Fibroblast of gingiva (primary cell): ENCODE measurements at regions not wholly inside any gene's neighbourhood (a gene's known extent, or its start where the extent isn't known, plus 50 kb on each side); places are given as distances from the start of the nearest gene placed in this dataset.
A peak's percentile ranks its signal among the peaks of the same experiment; 100 is the strongest.

Experiments used
- DNase-seq: peaks from one replicate; pipeline ENCODE4 v3.0.0-alpha.2; 2011; ENCODE audit warnings: low read depth

GRCh38 chr6:79864421-79864820, 82.9 kb downstream of the ELOVL4 start:
- DNase-seq = no peak

DNA sequence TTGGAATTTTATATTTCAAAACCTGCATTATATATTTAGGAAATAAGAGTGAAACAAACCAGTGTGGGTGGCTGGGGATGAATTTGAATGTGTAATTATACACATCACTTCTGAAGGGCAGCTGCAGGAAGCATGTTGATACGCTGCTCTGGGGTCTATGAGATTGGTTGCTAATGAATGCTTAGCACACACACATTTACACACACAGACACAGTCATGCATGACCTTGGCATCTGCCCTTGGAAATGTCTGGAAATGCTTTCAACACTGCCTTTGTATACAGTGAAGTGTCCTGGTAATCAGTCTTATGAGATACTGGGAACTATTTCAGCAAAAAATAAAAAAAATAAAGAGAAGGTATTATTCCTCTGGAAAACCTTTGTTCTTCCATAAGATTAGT, 83.4 kb downstream of the ELOVL4 start:
- no peak for DNase-seq

DNA sequence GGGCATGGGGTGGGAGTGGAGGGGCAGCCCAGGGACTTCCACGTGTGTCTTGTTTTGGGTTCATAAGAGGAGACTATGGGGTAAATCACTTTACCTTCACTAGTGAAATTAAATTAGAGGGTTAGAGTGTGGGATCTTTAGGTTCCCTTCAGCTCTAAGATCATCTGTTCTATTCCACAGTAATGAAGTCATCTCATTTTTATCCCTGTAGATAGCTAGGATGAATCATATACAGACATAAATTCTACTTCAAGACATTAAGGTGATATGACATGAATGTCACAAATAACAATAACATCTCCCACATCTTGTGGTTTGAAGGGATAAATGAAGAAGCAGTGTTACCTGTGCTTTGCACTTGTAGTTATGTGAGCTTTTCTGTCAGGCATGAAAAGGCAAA, 83.8 kb downstream of the ELOVL4 start:
- DNase-seq = no peak

GRCh38 chr6:79862711-79863110, 84.6 kb downstream of the ELOVL4 start:
- DNase-seq = no peak

- no peak for DNase-seq
Observed at GRCh38 chr6:79862126-79862525, 85.2 kb downstream of the ELOVL4 start.

- DNase-seq = no peak
Observed at GRCh38 chr6:79861023-79861422, 86.3 kb downstream of the ELOVL4 start.

DNA sequence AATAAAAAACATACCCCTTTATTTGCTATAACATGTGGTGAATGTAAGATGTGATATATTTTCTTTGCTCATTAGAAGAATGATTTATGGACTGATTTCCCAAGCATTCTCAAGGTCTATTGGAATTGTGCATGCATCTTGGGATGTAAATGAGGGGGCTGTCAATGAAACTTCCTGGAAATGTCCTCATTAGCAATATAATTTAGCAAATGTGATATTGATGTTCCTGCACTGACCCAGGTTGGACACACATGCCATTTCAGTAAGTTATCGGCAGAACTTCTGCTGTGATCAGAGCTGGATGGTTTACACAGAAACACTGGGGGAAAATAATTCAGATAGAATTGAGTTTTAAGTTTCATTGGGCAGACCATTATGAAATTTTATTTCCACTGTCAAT, 99.9 kb downstream of the ELOVL4 start:
- DNase-seq = no peak

- DNase-seq = no peak
Observed at GRCh38 chr6:79842376-79843040, 104.8 kb downstream of the ELOVL4 start.

DNA sequence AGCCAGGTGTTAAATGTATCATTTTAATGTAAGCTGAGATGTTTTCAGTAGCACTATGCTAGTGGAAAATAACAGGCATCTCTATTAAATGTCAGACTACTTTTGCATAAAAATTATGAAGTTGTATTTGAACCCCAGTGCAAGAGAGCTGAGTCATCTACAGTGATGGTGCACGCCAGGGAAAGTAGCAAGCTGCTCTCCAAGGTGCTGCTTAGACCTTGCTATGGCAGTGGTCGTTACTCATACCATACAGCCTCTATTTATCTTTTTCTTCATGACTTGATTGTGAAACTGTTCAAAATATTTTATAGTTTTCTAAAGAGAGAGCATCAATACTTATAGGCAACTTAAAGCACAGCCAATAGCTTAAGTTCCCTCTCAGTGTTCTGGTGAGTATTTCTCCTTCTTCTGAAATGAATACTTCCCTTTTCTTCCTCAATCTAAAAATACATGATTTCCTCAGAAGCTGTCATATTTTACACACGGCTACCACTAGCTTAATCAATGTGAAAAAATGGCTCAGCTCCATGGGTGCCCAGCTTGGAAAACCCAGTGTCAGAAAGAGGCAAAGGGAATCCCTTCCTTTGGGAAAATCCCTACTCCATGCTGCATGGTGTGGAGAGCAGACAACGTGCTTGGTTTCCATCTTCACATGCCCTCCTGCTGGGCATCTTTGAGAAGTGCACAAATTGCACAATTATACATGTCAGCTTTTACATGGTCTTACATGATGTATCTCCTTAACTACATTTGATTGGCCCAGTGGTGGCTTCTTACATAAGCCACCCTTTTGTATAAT, 105.6 kb downstream of the ELOVL4 start:
- DNase-seq = no peak

DNA sequence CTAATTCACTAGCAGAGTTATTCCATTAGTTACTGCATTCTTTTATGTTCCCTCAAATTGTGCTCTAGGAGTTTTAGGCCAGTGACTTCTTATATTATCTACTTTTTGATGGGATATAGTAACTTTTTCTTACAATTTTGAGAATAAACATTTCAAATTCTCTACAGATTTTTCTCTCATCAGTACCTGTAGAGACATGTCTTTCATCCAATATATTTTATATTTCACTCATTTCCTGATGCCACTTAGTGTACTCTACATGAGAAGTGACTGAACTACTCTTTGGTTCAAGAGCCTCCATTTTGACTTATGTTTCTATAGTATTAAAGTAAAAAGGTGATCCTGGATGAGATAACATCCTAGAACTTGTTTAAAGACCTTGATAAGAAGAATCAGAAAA, 108.5 kb downstream of the ELOVL4 start:
- DNase-seq = no peak

GRCh38 chr6:79833964-79834284, 113.4 kb downstream of the ELOVL4 start:
- DNase-seq = no peak

GRCh38 chr6:79833264-79833963, 113.9 kb downstream of the ELOVL4 start:
- peak; percentile 18 for DNase-seq

- no peak for DNase-seq
Observed at GRCh38 chr6:79832723-79833122, 114.6 kb downstream of the ELOVL4 start.

- DNase-seq = no peak
Observed at GRCh38 chr6:79824202-79824601, 123.2 kb downstream of the ELOVL4 start.

DNA sequence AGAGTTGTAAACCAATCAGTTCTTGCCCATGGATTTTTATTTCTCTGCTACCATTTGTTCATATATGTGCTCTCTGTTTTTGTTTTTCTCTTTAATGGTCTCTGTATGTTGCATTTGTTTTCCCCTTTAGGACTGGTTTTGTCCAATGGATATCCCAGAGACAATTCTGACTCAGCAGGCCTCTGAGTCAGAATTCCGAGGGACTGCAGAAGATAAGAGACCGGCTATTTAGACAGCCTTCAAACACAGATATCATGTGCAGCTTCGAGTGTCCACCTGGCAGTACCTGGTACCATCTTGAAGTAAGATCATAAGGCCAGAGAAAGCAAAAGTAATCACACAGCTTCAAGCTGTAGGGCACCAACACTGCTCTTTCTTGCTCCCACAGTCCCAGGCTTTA, 125.5 kb downstream of the ELOVL4 start:
- no peak for DNase-seq

- DNase-seq = no peak
Observed at GRCh38 chr6:79818471-79818870, 128.9 kb downstream of the ELOVL4 start.

DNA sequence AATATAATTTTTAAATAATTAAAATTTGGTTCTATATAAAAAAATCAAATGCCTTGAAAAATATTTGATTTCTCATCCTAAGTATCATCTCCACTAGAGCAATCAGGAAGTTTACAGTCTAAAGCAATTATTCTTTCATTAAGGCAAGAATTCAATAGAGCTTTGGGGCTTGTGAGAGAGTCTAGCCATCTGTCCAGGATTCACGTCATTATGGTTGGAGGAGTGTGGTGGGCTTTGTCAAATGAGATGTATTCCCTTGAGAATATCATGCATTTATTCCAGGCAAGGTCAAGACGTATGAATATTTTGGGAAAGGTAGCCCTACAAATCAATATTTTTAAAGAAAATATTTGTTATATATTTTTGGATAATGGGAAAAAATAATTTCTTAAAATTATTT, 132.4 kb downstream of the ELOVL4 start:
- no peak for DNase-seq

GRCh38 chr6:79813854-79814709, 133.3 kb downstream of the ELOVL4 start:
- peak; percentile 58 for DNase-seq

DNA sequence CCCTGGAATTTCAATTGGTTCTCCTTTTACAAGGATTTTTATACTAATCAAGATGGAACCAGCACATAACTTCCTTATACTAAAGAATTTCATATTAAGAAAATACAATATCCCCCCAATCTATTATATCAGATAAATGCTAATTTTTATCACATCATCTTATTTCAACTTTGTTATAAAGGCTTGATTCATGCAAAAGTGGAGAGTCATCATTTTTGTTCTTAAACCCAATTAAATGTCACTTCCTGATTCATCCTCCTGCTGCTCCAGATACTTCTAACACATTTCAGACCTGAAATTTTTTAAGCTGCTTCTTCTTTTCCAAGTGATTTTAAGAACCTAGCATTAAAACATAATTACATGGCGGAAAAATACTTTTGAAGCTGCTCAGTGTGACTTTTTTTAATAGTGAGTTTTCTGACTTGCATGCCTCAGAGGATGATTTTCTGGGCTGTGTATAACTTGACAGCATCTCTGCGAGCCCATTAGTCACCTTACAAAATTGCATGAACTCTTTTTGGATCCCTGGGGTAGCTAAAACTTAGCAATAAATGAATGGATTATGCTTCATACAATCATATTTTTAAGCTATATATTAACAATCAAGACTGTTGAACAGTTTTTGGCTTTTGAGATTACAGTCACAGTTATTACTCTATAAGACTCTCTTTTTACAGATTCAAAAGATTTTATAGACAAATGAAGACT, 134.1 kb downstream of the ELOVL4 start:
- DNase-seq = no peak

DNA sequence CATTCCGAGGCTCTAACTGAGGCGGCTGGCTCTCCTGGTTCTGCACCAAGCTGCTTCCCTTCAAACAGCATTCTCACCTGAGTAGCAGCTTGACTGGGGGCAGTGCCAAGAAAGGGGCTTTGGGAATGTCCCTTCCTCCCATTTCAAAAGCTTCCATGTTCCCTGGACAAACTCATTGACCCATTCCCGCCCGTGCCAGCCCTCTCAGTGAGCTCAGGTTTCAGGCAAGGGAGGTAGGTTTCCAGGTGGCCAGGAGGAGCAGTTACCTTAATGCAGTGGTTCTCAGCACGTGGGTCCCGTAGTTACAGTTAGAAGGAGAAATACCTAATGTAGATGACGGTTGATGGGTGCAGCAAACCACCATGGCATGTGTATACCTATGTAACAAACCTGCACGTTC, 135.2 kb downstream of the ELOVL4 start:
- no peak for DNase-seq

DNA sequence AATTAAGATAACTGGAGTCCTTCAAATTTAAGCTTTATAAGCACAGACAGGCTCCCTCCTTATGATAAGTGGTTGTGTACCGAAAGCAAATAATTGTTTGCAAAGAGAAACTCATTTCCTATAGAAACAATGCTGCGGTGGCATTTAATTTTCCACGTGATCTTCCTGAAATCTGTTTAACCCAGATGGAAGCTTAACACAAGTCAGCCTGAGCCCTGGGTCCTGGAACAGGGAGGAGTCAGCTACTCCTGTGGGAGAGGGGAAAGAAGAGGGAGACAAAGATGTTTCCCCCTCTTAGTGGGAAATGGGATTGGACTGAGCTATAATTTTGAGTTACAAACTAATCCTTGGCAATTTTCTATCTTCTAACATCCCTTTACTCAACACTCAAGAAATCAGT, 136.5 kb downstream of the ELOVL4 start:
- no peak for DNase-seq
